ENCODE measurements at regions not wholly inside any gene's neighbourhood (a gene's known extent, or its start where the extent isn't known, plus 50 kb on each side); places are given as distances from the start of the nearest gene placed in this dataset.

GRCh38 chr1:58919226-58919958 lies 135.5 kb upstream of the JUN start:
- Histone ChIP-seq H3K27me3 (ENCODE audit: control insufficient read depth, insufficient read depth, low read length) (no peaks in the 10 kb centered on the region), H2AFZ (no peak overlapping the region), H3K9me3 (ENCODE audit: control insufficient read depth, low read length) (no peaks in the 10 kb centered on the region), H3K36me3 (ENCODE audit: control insufficient read depth, insufficient read depth, low read length) (peaks cover 2% of the 10 kb centered on the region), H3K4me2 (ENCODE audit: low read length) (no peak overlapping the region), H3K4me1 (peaks cover 9% of the 10 kb centered on the region), H3K27ac (no peak overlapping the region), H3K9ac (no peak overlapping the region), H3K4me3 (ENCODE audit: low read depth, low read length) (no peak overlapping the region), H3K79me2 (no peaks in the 10 kb centered on the region)
- no peak for TF ChIP-seq CTCF (IDR thresholded peaks at IDR 0.05)

- Histone ChIP-seq H3K9me3 (ENCODE audit: control insufficient read depth, low read length) (no peaks in the 10 kb centered on the region), H3K9ac (no peak overlapping the region), H3K36me3 (ENCODE audit: control insufficient read depth, insufficient read depth, low read length) (no peaks in the 10 kb centered on the region), H3K27me3 (ENCODE audit: control insufficient read depth, insufficient read depth, low read length) (no peaks in the 10 kb centered on the region), H2AFZ (no peak overlapping the region), H3K4me3 (ENCODE audit: low read depth, low read length) (no peak overlapping the region), H3K4me2 (ENCODE audit: low read length) (no peak overlapping the region), H3K4me1 (peaks cover 9% of the 10 kb centered on the region), H3K27ac (no peak overlapping the region), H3K79me2 (no peaks in the 10 kb centered on the region)
- no peak for TF ChIP-seq CTCF (IDR thresholded peaks at IDR 0.05)
These were observed 136.1 kb upstream of the JUN start for GRCh38 chr1:58919959-58920321.

- no peaks in the 10 kb centered on the region for H3K36me3 ChIP-seq (ENCODE audit: control insufficient read depth, insufficient read depth, low read length)
- no peak overlapping the region for H3K4me2 ChIP-seq (ENCODE audit: low read length)
- H3K9ac ChIP-seq: no peak overlapping the region
- H2AFZ ChIP-seq: no peak overlapping the region
- H3K27ac ChIP-seq: peak overlapping the region; percentile 81
- no peaks in the 10 kb centered on the region for H3K79me2 ChIP-seq
- H3K9me3 ChIP-seq (ENCODE audit: control insufficient read depth, low read length): no peaks in the 10 kb centered on the region
- H3K4me3 ChIP-seq (ENCODE audit: low read depth, low read length): no peak overlapping the region
- no peak for TF ChIP-seq CTCF (IDR thresholded peaks at IDR 0.05)
- no peaks in the 10 kb centered on the region for H3K27me3 ChIP-seq (ENCODE audit: control insufficient read depth, insufficient read depth, low read length)
- H3K4me1 ChIP-seq: peaks cover 14% of the 10 kb centered on the region
These were observed 137.5 kb upstream of the JUN start for GRCh38 chr1:58921342-58921741.

GRCh38 chr1:58921751-58922150 lies 137.9 kb upstream of the JUN start:
- H3K79me2 ChIP-seq: no peaks in the 10 kb centered on the region

More at GRCh38 chr1:58921751-58922150, 137.9 kb upstream of the JUN start:
- no peak for TF ChIP-seq CTCF (IDR thresholded peaks at IDR 0.05)
- Histone ChIP-seq H3K4me1 (peaks cover 16% of the 10 kb centered on the region), H3K9me3 (ENCODE audit: control insufficient read depth, low read length) (no peaks in the 10 kb centered on the region), H3K9ac (no peak overlapping the region), H2AFZ (peak overlapping the region; percentile 48), H3K4me3 (ENCODE audit: low read depth, low read length) (no peak overlapping the region), H3K27me3 (ENCODE audit: control insufficient read depth, insufficient read depth, low read length) (no peaks in the 10 kb centered on the region), H3K4me2 (ENCODE audit: low read length) (peak overlapping the region; percentile 33), H3K27ac (peak overlapping the region; percentile 81), H3K36me3 (ENCODE audit: control insufficient read depth, insufficient read depth, low read length) (no peaks in the 10 kb centered on the region)
